IMR-90 (cell line): ENCODE measurements at regions not wholly inside any gene's neighbourhood (a gene's known extent, or its start where the extent isn't known, plus 50 kb on each side); places are given as distances from the start of the nearest gene placed in this dataset.

ENCODE experiments used
- CEBPB ChIP-seq: IDR thresholded peaks from 2 replicates; pipeline ENCODE4 v1.6.1; 2012; ENCODE audit warnings: low read depth, low read length, improper control_type of control experiment
- MAFK ChIP-seq: IDR thresholded peaks from 2 replicates; pipeline ENCODE4 v1.6.1; 2012; ENCODE audit warnings: low read depth, low read length, improper control_type of control experiment
- RFX5 ChIP-seq: IDR thresholded peaks from 2 replicates; pipeline ENCODE4 v1.8.0; 2012; ENCODE audit warnings: low read depth, mild to moderate bottlenecking, low read length, moderate library complexity
- TF ChIP-seq, protein P1 (sequence below): conservative IDR thresholded peaks from 2 replicates; pipeline ENCODE4 v1.5.1; 2012; ENCODE audit warnings: mild to moderate bottlenecking, low read depth, low read length, improper control_type of control experiment

DNA sequence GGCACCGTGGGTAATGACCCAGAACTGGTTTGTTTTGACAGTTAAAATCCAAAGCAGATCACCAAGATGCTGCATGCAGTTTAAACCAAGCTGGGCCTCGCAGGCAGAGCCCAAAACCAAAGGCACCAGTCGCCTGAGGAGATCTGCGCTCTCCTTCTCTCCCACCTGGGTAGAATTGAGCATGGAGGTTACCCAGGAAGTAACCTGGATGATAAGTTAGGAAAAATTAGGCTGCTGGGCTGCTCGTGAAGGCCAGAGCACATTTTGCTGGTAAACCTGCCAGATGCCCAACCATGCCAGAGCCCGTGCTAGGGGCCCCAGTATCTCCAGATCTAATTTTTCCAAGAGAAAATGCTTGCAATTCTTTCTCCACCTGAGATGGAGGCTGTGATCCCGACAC lies 388.3 kb upstream of the MGMT start:
- TF ChIP-seq, protein P1, sequence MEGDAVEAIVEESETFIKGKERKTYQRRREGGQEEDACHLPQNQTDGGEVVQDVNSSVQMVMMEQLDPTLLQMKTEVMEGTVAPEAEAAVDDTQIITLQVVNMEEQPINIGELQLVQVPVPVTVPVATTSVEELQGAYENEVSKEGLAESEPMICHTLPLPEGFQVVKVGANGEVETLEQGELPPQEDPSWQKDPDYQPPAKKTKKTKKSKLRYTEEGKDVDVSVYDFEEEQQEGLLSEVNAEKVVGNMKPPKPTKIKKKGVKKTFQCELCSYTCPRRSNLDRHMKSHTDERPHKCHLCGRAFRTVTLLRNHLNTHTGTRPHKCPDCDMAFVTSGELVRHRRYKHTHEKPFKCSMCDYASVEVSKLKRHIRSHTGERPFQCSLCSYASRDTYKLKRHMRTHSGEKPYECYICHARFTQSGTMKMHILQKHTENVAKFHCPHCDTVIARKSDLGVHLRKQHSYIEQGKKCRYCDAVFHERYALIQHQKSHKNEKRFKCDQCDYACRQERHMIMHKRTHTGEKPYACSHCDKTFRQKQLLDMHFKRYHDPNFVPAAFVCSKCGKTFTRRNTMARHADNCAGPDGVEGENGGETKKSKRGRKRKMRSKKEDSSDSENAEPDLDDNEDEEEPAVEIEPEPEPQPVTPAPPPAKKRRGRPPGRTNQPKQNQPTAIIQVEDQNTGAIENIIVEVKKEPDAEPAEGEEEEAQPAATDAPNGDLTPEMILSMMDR = no peak
- TF ChIP-seq RFX5 (no peak), MAFK (no peak), CEBPB (no peak)
